ENCODE measurements at regions not wholly inside any gene's neighbourhood (a gene's known extent, or its start where the extent isn't known, plus 50 kb on each side); places are given as distances from the start of the nearest gene placed in this dataset.

- TF ChIP-seq ZBTB4 (CRISPR knock-in tag; IDR thresholded peaks at IDR 0.05; ENCODE audit: borderline replicate concordance) (no peak), GFI1 (CRISPR knock-in tag; IDR thresholded peaks at IDR 0.05; ENCODE audit: borderline replicate concordance) (no peak), ISL2 (CRISPR knock-in tag; IDR thresholded peaks at IDR 0.05) (no peak), RAD51 (IDR thresholded peaks at IDR 0.05; ENCODE audit: borderline replicate concordance) (no peak), ZNF747 (CRISPR knock-in tag; IDR thresholded peaks at IDR 0.05; ENCODE audit: borderline replicate concordance) (no peak), ARHGAP35 (CRISPR knock-in tag; IDR thresholded peaks at IDR 0.05; ENCODE audit: borderline replicate concordance) (no peak), HHEX (CRISPR knock-in tag; IDR thresholded peaks at IDR 0.05) (no peak), ZNF687 (CRISPR knock-in tag; IDR thresholded peaks at IDR 0.05) (peak; percentile 52), ZNF337 (CRISPR knock-in tag; IDR thresholded peaks at IDR 0.05; ENCODE audit: borderline replicate concordance, low read depth) (no peak), ZNF749 (CRISPR knock-in tag; IDR thresholded peaks at IDR 0.05; ENCODE audit: borderline replicate concordance) (no peak), PRPF4 (IDR thresholded peaks at IDR 0.05; ENCODE audit: low read depth, low read length, poor library complexity, severe bottlenecking) (no peak), KLF16 (CRISPR knock-in tag; IDR thresholded peaks at IDR 0.05) (no peak), ZHX1 (CRISPR knock-in tag; IDR thresholded peaks at IDR 0.05; ENCODE audit: low read depth) (no peak), ZNF333 (CRISPR knock-in tag; IDR thresholded peaks at IDR 0.05; ENCODE audit: borderline replicate concordance) (no peak), RELA (CRISPR knock-in tag; IDR thresholded peaks at IDR 0.05) (no peak), ZNF30 (CRISPR knock-in tag; IDR thresholded peaks at IDR 0.05) (no peak), IKZF4 (CRISPR knock-in tag; IDR thresholded peaks at IDR 0.05; ENCODE audit: borderline replicate concordance, low read depth, not compliant biosample characterization) (no peak), HDAC2 (CRISPR knock-in tag; IDR thresholded peaks at IDR 0.05) (0 out of 2 replicates have a peak, but pooled peaks have one; percentile 15), NFE2L2 (IDR thresholded peaks at IDR 0.05; ENCODE audit: low read length) (peak; percentile 76)
- TF ChIP-seq, protein P1, sequence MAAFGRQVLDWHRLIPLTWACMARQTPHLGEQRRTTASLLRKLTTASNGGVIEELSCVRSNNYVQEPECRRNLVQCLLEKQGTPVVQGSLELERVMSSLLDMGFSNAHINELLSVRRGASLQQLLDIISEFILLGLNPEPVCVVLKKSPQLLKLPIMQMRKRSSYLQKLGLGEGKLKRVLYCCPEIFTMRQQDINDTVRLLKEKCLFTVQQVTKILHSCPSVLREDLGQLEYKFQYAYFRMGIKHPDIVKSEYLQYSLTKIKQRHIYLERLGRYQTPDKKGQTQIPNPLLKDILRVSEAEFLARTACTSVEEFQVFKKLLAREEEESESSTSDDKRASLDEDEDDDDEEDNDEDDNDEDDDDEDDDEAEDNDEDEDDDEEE (CRISPR knock-in tag; IDR thresholded peaks at IDR 0.05): no peak
Measured at GRCh38 chr22:48644108-48644507, 1183.6 kb downstream of the BRD1 start (continued).

All from HepG2 (cell line).